ENCODE measurements at regions not wholly inside any gene's neighbourhood (a gene's known extent, or its start where the extent isn't known, plus 50 kb on each side); places are given as distances from the start of the nearest gene placed in this dataset.

GRCh38 chr12:107322063-107322462 lies 228.7 kb upstream of the CRY1 start:
- no peak for DNase-seq

GRCh38 chr12:107325075-107325608 lies 231.8 kb upstream of the CRY1 start:
- DNase-seq, result no peak

GRCh38 chr12:107326237-107326636 lies 232.9 kb upstream of the CRY1 start:
- DNase-seq, result no peak

GRCh38 chr12:107327651-107328182 lies 234.4 kb upstream of the CRY1 start:
- no peak for DNase-seq

GRCh38 chr12:107328442-107329133 lies 235.2 kb upstream of the CRY1 start:
- DNase-seq, result no peak

- DNase-seq, result no peak
Observed at GRCh38 chr12:107329569-107330324, 236.4 kb upstream of the CRY1 start.

- peak; percentile 52 for DNase-seq
Observed at GRCh38 chr12:107330831-107331431, 237.6 kb upstream of the CRY1 start.

GRCh38 chr12:107331471-107331870 lies 238.1 kb upstream of the CRY1 start:
- no peak for DNase-seq

GRCh38 chr12:107331912-107332311 lies 238.6 kb upstream of the CRY1 start:
- no peak for DNase-seq

GRCh38 chr12:107332743-107333142 lies 239.4 kb upstream of the CRY1 start:
- DNase-seq, result no peak

GRCh38 chr12:107335802-107336570 lies 242.6 kb upstream of the CRY1 start:
- DNase-seq, result no peak

GRCh38 chr12:107336695-107337094 lies 243.3 kb upstream of the CRY1 start:
- DNase-seq, result no peak

- DNase-seq, result no peak
Observed at GRCh38 chr12:107337346-107338095, 244.2 kb upstream of the CRY1 start.

GRCh38 chr12:107339487-107339886 lies 246.1 kb upstream of the CRY1 start:
- no peak for DNase-seq

- DNase-seq, result no peak
Observed at GRCh38 chr12:107339932-107340331, 246.6 kb upstream of the CRY1 start.

- DNase-seq, result no peak
Observed at GRCh38 chr12:107340898-107341297, 247.5 kb upstream of the CRY1 start.

GRCh38 chr12:107344035-107344808 lies 250.9 kb upstream of the CRY1 start:
- no peak for DNase-seq

- no peak for DNase-seq
Observed at GRCh38 chr12:107347261-107347660, 253.9 kb upstream of the CRY1 start.

- DNase-seq, result no peak
Observed at GRCh38 chr12:107349008-107349747, 255.8 kb upstream of the CRY1 start.

- no peak for DNase-seq
Observed at GRCh38 chr12:107349839-107350238, 256.5 kb upstream of the CRY1 start.

Measured in NCI-H1436 (cell line).